ENCODE measurements at regions not wholly inside any gene's neighbourhood (a gene's known extent, or its start where the extent isn't known, plus 50 kb on each side); places are given as distances from the start of the nearest gene placed in this dataset.

GRCh38 chr4:12447451-12447850 lies 1018.8 kb upstream of the HS3ST1 start:
- Histone ChIP-seq H4K8ac (ENCODE audit: extremely low read depth, insufficient read depth, low read length) (no peak overlapping the region), H3K4me1 (replicated peaks in 1 of 4; ENCODE audit: control insufficient read depth in 3 of 4, insufficient read depth in 4 of 4, low read length in 3 of 4) (no peaks in the 10 kb centered on the region), H3K27ac (ENCODE audit: low read depth, low read length) (no peak overlapping the region), H3K56ac (replicated peaks; ENCODE audit: insufficient read length, low read depth, low read length) (no peak overlapping the region), H2AFZ (ENCODE audit: low read length) (no peak overlapping the region), H2BK15ac (ENCODE audit: low read length) (no peak overlapping the region), H2AK5ac (ENCODE audit: low read depth, low read length) (no peak overlapping the region), H2BK120ac (replicated peaks; ENCODE audit: low read depth, low read length) (no peak overlapping the region), H3K4me3 (ENCODE audit: extremely low read depth in 1 of 4, insufficient read depth in 2 of 4, low read depth in 3 of 4, low read length in 4 of 4) (no peak overlapping the region), H3K18ac (ENCODE audit: extremely low read depth, low read length) (no peak overlapping the region), H3K79me1 (ENCODE audit: low read depth, low read length) (no peaks in the 10 kb centered on the region), H3K36me3 (ENCODE audit: control insufficient read depth in 2 of 4, insufficient read depth in 4 of 4, low read length in 3 of 4) (no peaks in the 10 kb centered on the region), H3K79me2 (ENCODE audit: control insufficient read depth in 1 of 2, insufficient read depth in 2 of 2, low read length in 2 of 2) (no peaks in the 10 kb centered on the region), H3K4me2 (ENCODE audit: insufficient read depth in 1 of 2, low read depth in 2 of 2, low read length in 2 of 2) (no peak overlapping the region), H3K27me3 (replicated peaks in 1 of 4; ENCODE audit: control insufficient read depth in 3 of 4, extremely low read depth in 1 of 4, insufficient read depth in 3 of 4, low read length in 3 of 4) (no peaks in the 10 kb centered on the region), H2BK12ac (ENCODE audit: low read depth, low read length) (no peak overlapping the region), H4K91ac (replicated peaks; ENCODE audit: insufficient read length, low read length) (no peak overlapping the region), H3K9ac (replicated peaks in 1 of 4; ENCODE audit: extremely low read depth in 1 of 4, low read depth in 3 of 4, low read length in 3 of 4) (no peak overlapping the region), H3K23ac (ENCODE audit: insufficient read length) (no peak overlapping the region), H3K14ac (ENCODE audit: insufficient read length) (no peak overlapping the region), H2BK5ac (ENCODE audit: low read depth, low read length) (no peak overlapping the region), H3K9me3 (ENCODE audit: insufficient read depth in 2 of 2, low read depth in 1 of 2, low read length in 1 of 2) (peaks cover 4 to 8% of the 10 kb centered on the region in 2 experiments; a peak in 3 of 4 replicates), H4K20me1 (replicated peaks in 1 of 2; ENCODE audit: control insufficient read depth in 1 of 2, insufficient read depth in 2 of 2, low read length in 2 of 2) (no peaks in the 10 kb centered on the region), H3K23me2 (ENCODE audit: low read depth, low read length) (no peaks in the 10 kb centered on the region), H3K4ac (replicated peaks; ENCODE audit: insufficient read length, low read depth, low read length) (no peak overlapping the region), H2BK20ac (ENCODE audit: low read length) (no peak overlapping the region), H4K5ac (ENCODE audit: insufficient read length, low read depth, low read length) (no peak overlapping the region)
- DNase-seq (ENCODE audit: low read depth in 1 of 2, low spot score in 2 of 2) (no peak), FAIRE-seq (no peak)
- ChIA-PET CTCF (ENCODE audit: partially characterized antibody) (no interaction called here), POLR2A (ENCODE audit: partially characterized antibody) (no interaction called here)
- WGBS, 2 experiments (ENCODE audit: extremely low coverage in 1 of 2, insufficient coverage in 1 of 2, insufficient read length in 1 of 2, insufficient replicate concordance in 2 of 2, low coverage in 1 of 2, low lambda C conversion rate in 2 of 2, missing lambda C conversion rate in 1 of 2), result 100% methylated on average over 3 of the region's 3 CpGs; no CpG with 5 or more reads in 1 of the 2 experiments
- TF ChIP-seq MAFK (IDR thresholded peaks at IDR 0.05; ENCODE audit: low read depth, low read length) (no peak), RXRA (IDR thresholded peaks at IDR 0.05; ENCODE audit: insufficient read depth, low read depth, low read length) (no peak), CHD1 (IDR thresholded peaks at IDR 0.05; ENCODE audit: low read depth, low read length) (no peak)
